ENCODE measurements at regions not wholly inside any gene's neighbourhood (a gene's known extent, or its start where the extent isn't known, plus 50 kb on each side); places are given as distances from the start of the nearest gene placed in this dataset.

DNA sequence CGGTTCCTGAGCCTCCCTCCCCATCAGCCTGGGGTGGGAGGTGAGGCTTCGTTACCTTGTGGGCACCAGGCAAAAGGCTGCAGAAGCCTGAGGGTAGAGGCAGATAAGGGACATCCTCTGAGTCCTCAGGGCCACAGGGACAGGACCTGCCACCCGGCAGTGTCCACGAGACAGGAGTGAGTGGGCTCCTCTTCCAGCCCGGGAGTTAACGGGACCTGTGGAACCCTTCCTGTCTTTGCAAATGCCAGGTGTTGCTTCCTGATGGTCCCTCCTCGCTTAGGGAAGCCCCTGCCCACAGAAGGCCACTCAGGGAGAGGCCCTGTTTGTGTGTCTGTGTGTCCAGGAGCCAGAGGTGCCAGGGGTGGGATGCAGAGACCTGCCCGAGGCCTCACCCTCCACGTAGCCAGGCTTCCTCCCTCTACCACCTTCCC lies 111.1 kb upstream of the ALDH1A3 start:
- Histone ChIP-seq H3K36me3 (ENCODE audit: control insufficient read depth, insufficient read depth, low read length) (no peaks in the 10 kb centered on the region), H3K9me1 (ENCODE audit: control insufficient read depth, insufficient read depth, low read length) (no peaks in the 10 kb centered on the region), H4K20me1 (replicated peaks; ENCODE audit: control insufficient read depth, insufficient read depth, low read length) (no peaks in the 10 kb centered on the region), H3K9ac (ENCODE audit: insufficient read depth in 1 of 2, low read depth in 2 of 2, low read length in 2 of 2) (no peak overlapping the region), H3K4me3 (no peak overlapping the region), H3K4me1 (replicated peaks in 1 of 2; ENCODE audit: control insufficient read depth in 2 of 2, insufficient read depth in 2 of 2, low read length in 2 of 2) (no peaks in the 10 kb centered on the region; a peak in 1 of 5 replicates), H3K4me2 (ENCODE audit: insufficient read depth, low read length) (no peak overlapping the region), H3K27ac (ENCODE audit: extremely low read depth, low read depth, low read length) (no peak overlapping the region), H3K27me3 (ENCODE audit: control insufficient read depth in 2 of 2, insufficient read depth in 2 of 2, low read length in 2 of 2) (peaks cover 16 to 53% of the 10 kb centered on the region in 2 experiments; a peak in 4 of 5 replicates), H2AFZ (ENCODE audit: low read depth, low read length) (no peak overlapping the region), H3K79me2 (ENCODE audit: control insufficient read depth, insufficient read depth, low read length) (no peaks in the 10 kb centered on the region), H3K9me3 (replicated peaks; ENCODE audit: control insufficient read depth, insufficient read depth, low read depth, low read length) (no peaks in the 10 kb centered on the region)
- ATAC-seq: no peak
- FAIRE-seq: no peak
- WGBS (ENCODE audit: insufficient coverage, low coverage, missing lambda C conversion rate): 2% methylated on average over 7 of the region's 9 CpGs
- in situ Hi-C loops (cut with MboI): no loop called here
- no TSS peak for BruUV-seq (replicated peaks)
- POLR2A ChIA-PET: no interaction called here
- intact Hi-C loops (cut with micrococcal nuclease): no loop called here
- CTCF ChIA-PET (ENCODE audit: low intra/inter-chr PET ratio): no interaction called here
- DNase-seq (ENCODE audit: extremely low read depth in 1 of 4, low spot score in 3 of 4): no peak
- TF ChIP-seq RBM25 (IDR thresholded peaks at IDR 0.05; ENCODE audit: low read depth, low read length, severe bottlenecking): no peak
- no peak for TF ChIP-seq ZC3H8 (IDR thresholded peaks at IDR 0.05)
- TF ChIP-seq, protein P1, sequence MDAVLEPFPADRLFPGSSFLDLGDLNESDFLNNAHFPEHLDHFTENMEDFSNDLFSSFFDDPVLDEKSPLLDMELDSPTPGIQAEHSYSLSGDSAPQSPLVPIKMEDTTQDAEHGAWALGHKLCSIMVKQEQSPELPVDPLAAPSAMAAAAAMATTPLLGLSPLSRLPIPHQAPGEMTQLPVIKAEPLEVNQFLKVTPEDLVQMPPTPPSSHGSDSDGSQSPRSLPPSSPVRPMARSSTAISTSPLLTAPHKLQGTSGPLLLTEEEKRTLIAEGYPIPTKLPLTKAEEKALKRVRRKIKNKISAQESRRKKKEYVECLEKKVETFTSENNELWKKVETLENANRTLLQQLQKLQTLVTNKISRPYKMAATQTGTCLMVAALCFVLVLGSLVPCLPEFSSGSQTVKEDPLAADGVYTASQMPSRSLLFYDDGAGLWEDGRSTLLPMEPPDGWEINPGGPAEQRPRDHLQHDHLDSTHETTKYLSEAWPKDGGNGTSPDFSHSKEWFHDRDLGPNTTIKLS (IDR thresholded peaks at IDR 0.05; ENCODE audit: borderline replicate concordance, low read depth): no peak
- no peak for TF ChIP-seq ZNF444 (CRISPR knock-in tag; IDR thresholded peaks at IDR 0.05)
- no peak for TF ChIP-seq NR2C2 (CRISPR knock-in tag; IDR thresholded peaks at IDR 0.05)
- TF ChIP-seq NR2C2 (tag; IDR thresholded peaks at IDR 0.05): no peak
- TF ChIP-seq, protein P2, sequence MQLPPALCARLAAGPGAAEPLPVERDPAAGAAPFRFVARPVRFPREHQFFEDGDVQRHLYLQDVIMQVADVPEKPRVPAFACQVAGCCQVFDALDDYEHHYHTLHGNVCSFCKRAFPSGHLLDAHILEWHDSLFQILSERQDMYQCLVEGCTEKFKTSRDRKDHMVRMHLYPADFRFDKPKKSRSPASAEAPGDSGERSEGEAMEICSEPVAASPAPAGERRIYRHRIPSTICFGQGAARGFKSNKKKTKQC (CRISPR knock-in tag; IDR thresholded peaks at IDR 0.05): no peak

Data from K562 (cell line).